Right lung (tissue), 2 donors: ENCODE measurements at regions not wholly inside any gene's neighbourhood (a gene's known extent, or its start where the extent isn't known, plus 50 kb on each side); places are given as distances from the start of the nearest gene placed in this dataset.

Source experiments
- DNase-seq, 2 donors: peaks; one replicate each; pipeline ENCODE4 v3.0.0-alpha.2; 2013

DNA sequence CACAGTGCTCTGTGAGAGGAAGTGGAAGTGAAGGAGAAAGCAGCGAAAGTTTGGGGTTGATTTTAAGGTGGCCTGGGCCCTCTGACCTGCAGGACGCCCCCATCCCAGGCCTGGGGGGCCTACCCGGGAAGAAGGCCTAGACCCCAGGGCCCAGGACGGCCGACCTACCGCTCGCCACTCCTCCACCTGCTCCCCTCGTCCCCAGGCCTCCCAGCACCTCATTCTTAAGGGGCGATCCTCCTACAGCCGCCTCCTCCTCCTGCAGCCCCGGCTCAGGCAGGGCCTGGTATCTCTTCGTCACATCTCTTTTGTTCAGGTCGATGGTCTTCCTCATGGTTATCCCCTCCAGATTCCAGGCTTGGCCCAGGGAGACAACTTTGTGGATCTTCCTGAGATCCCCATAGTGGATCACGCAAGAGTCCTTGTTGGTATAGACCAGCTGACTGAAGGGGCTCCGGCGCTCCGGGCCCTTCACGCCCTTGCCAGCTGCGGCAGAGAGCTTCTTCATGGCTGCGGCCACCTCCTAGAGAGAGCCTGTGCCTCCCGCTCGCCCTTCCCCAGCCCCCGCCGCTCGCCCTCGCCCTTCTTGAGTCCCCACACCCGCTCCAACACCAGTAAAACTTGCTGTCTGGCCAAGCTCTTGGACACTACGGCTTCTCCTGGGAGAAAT lies 117.5 kb downstream of the OR13A1 start:
- no peak for DNase-seq

DNA sequence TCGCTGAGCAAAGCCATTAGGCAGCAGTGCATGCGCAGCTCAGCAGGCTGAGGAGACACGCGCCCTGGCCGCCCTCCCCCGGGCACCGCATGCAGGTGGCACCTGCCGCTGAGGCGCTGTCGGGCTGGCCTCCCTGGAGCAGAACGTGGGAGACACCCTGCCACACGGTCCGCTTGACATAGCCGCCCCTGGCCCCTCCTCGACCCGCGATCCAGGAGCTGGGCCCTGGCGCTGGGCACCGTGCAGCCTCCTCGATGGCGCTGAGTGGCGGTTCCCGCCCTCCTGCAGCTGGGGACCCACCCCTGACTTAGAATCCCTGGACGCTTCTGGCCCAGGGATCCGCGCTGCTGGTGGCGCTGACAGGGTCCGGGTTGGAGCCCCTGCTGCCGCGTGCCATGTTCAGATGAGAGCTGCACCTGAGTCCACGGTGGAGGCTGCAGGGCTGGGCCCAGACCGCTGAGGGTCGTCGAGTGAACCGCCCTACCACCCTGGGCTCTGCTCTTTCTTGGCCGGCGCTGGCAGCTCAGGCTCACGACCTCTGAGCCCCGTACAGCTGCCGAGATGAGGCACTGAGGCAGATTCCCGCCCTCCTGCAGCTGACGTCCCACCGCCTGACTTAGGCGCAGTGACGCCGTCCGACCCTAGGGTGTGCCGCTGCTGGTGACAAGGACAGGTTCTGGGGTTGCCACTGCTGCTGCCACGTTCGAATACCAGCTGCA lies 116.8 kb downstream of the OR13A1 start:
- no peak for DNase-seq

DNA sequence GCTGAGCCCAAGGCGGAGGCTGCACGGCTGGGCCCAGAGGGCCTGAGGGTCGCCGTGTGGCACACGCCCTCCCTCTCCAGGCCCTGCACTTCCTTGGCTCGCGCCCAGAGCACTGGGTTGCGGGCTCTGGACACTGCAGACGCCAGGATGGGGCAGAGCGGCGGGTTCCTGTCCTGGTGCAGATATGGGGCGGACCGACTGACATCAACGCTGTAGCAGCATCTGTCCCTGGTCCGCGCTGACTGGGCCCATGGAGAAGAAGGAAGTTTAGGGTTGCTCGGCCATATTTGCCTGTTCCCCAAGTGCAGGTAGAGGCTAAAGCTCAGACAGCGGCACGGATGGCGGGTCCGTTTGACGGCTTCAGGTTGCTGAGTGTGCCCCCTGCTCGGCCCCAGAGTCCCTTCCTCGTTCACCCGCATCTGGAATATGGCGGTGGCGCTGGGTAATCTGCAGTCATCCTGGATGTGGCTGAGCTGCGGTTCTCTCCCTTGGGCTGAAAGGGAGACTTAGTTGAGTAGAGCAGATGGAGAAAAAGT lies 116.1 kb downstream of the OR13A1 start:
- no peak for DNase-seq

DNA sequence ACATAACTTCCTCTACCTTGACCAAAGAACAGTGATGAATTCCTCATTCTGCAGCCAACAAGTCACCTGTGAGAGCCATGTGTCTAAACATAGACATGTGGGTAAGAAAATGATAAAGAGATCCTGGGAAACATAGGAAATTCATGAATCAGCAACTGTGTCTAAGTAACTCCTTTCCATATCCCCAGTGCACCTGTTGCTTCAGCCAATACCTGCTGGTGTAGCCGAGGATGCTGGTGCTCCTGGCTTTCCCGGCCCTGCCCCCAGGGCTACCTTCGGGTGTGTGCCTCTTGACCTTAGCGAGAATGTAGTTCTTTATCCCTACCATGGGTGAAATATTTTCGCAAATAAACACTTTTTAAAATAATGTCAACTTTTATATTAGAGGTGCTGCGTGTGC lies 114.1 kb downstream of the OR13A1 start:
- DNase-seq = no peak

DNA sequence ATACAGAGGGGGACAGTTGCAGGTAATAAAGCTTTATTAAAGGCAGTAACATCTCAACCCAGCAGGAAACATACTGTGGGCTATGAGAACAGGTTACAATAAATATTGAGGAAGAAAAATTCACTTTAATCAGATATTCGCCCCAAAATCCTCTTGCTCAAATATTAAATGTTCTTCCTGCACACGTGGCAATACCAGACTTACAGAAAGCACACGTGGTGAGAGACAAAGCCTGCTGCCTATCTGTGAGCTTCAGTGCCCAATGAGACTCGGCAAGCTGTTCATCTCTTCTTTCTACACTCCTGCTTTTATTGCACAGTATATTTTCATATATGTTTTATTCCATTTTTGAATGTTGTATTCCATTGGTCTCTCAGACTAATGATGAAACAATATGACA lies 113.2 kb downstream of the OR13A1 start:
- DNase-seq = no peak

DNA sequence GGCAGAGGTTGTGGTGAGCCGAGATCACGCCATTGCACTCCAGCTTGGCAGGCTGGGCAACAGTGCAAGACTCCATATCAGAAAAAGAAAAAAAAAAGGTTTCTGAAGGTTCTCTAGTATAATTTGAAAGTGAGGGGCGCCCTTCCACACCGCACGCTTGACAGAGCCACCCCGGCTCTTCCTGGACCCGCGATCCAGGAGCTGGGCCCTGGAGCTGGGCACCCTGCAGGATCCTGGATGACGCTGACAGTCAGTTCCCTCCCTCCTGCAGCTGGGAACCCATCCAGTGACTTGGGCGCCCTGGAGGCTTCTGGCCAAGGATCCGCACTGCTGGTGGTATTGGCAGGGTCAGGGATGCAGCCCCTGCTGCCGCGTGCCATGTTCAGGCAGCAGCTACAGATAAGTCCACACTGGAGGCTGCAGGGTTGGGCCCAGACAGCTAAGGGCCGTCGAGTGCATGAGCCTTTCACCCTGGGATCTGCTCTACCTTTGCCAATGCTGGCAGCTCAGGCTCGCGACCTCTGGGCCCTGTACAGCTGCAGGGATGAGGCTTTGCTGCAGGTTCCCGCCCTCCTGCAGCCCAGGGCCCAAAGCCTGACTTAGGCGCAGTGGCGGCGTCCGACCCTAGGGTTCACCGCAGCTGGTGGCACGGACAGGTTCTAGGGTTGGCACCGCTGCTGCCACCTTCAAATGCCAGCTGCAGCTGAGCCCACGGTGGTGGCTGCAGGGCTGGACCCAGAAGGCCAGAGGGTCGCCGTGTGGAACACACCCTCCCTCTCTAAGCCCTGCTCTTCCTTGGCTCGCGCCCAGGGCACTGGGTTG lies 110.2 kb downstream of the OR13A1 start:
- DNase-seq = no peak

DNA sequence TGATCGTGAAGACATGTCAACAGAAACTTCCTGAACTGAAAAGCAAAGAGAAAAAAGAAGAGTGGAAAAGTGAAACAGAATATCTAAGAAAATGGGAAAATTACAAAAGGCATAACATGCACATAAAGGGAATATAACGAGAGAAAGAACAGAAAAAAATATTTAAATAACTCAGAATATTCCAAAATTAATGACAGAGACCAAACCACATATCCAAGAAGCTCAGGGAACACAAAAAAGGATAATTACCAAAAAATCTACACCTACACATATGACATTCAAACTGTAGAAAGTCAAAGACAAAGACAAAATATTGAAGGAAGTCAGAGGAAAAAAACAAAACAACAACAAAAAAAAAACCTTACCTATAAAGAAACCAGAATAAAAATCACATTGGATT lies 105.5 kb downstream of the OR13A1 start:
- DNase-seq = no peak

DNA sequence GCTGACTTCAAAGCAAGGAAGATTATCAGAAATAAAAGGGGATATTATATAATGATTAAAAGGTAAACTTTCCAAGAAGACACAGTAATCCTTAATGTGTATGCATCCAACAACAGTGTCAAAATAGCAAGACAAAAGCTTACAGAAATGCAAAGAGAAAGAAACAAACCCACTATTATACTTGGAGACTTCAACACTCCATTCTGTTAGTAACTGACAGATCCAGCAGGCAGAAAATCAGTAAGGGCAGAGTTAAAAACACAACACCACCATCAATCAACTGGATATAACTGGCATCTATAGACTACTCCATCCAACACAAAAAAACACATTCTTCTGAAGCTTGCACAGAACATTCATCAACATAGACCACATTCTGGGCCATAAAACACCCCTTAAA lies 103.8 kb downstream of the OR13A1 start:
- no peak for DNase-seq

DNA sequence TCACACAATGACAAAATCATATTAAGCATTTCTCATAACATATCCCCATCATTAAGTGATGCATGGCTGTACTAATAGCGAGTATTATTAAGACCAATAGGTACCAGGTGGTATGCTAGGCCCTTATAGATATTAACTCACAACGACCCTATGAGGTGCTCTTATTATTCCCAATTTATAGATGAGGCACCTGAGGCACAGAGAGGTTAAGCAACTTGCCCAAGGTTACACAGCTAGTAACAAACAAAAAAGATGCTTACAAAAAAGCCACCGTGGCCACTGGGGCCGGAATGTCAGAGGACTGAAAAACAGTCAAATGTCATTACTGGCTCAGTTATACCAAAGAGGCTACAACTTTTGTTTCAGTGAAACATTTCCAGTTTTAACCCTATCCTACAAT lies 96.0 kb downstream of the OR13A1 start:
- DNase-seq = no peak

DNA sequence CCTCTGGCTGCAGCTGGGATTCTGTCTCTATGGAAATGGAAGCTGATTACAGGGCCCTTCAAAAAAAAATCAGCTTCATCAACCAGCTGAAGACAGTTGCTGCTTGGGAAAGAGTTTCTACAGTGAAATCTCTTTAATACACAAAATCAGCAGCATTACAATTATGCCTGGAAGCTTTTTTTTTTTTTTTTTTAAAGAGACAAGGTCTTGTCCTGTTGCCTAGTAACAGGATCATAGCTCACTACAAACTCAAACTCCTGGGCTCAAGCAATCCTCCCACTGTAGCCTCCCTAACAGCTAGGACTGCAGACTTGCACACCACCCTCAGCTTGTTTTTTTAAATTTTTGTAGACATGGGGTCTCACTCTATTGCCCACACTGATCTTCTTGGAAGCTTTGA lies 94.5 kb downstream of the OR13A1 start:
- DNase-seq = no peak

DNA sequence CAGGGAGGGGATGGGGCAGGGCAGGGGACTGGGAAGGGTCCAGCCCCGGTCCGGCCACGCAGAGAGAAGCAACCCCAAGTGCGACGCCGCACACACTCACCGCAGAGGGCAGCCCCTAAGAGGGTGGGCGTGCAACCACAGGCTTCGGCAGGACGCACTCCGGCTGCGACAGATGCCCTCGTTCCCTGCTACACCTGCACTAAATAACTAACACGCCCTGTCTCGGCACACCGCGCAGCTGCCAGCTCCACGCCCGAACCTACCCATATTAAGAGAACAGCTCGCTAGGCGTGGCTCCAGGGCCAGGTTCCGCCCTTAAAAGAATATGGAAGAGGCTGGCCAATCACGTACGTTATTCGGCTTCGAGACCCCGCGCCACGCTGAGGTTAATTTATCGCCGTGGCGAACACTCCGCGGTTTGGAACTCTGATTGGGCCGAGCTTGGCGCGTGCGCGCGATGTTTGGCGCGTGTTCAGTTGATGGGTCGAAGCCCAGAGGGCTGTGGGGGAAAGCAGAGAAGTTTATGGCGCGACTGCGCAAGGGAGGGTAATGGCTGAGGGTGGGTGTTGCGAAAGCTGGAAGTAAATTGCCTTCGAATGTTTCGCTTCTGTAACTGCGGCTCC lies 91.1 kb downstream of the OR13A1 start:
- no peak for DNase-seq

DNA sequence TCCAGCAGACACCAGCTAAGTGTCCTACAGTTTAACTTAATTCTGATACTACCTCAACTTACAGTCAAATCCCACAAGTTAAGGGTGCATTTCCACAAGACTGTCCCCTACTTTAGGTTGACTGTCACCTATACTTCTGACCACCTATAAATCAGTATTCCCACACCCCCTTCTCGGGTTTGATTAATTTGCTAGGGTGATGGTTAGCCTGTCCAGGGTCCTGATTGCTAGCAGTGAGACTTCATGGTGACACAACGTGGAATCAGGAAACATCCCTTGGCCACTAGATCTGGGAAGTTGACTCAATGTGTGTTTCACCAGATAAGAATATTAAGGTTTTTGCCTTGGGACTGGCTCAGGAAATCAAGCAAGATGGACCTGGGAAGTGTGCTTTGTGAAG lies 88.4 kb downstream of the OR13A1 start:
- DNase-seq = no peak

DNA sequence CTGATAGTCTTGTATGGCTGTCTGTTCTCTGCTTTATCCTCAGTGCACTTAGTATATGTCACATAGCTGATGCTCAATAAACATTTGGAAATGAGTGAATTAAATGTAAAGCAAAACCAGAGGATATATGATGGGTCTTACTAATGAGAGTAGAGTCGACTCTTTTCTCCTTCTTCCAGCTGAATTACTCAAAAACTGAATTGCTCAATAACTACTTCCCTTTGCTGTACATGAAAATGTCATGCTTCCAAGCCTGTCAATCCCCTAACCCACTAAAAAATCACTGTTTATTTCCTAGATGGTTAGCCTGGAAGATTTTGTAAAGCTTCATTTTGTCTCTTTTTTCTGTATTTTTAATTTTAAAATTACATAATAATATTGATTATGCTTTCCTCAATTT lies 88.0 kb downstream of the OR13A1 start:
- no peak for DNase-seq

DNA sequence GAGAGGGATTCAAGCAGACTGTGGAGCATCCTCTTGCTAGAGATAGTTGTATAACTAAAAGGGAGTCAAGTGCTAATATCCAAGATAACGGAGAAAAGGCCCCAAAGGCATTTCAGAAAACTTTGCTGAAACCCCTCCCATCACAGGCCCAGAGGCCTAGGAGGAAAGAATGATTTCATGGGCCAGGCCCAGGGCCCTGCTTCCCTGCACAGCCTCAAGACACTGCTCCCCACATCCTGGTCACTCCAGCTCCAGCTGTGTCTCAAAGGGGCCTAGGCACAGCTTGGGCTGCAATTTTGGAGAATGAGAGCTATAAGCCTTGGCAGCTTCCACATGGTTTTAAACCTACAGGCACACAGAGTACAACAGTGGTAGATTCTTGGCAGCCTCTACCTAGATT lies 85.6 kb downstream of the OR13A1 start:
- no peak for DNase-seq

DNA sequence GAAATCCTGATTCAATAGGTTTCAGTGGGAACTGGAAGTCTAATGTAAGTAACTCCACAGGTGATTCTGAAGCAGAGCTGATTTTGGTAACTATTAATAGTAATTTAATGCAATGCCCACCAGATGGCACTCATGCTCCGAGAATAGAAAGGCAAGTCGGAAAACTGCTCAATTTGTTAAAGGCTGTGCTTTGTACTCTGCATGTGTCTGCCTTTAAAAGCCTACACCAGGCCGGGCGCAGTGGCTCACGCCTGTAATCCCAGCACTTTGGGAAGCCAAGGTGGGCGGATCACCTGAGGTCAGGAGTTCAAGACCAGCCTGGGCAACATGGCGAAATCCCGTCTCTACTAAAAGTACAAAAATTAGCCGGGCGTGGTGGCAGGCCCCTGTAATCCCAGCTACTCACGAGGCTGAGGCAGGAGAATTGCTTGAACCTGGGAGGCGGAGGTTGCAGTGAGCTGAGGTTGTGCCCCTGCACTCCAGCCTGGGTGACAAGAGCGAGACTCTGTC lies 80.1 kb downstream of the OR13A1 start:
- peak; percentile 50 to 57 for DNase-seq

DNA sequence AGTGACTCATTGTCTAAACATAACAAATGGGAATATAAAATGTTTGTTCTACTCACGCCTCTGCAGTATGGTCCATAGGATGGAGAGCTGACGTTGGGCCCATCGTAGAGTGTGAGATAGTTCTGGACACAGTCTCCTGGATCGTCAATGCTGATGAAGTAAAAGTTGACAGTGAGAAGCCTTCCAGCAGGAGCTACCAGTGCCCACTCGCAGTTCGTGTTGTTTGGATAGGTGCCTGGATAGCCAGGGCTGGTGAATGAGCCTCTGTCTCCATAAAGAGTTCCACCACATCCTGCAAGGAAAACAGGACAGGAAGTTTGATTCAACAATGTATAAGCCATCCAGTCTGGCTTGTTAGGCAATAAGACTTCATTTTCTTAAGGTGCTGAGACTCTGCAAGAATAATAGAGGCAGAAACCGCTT lies 79.6 kb downstream of the OR13A1 start:
- no peak for DNase-seq

DNA sequence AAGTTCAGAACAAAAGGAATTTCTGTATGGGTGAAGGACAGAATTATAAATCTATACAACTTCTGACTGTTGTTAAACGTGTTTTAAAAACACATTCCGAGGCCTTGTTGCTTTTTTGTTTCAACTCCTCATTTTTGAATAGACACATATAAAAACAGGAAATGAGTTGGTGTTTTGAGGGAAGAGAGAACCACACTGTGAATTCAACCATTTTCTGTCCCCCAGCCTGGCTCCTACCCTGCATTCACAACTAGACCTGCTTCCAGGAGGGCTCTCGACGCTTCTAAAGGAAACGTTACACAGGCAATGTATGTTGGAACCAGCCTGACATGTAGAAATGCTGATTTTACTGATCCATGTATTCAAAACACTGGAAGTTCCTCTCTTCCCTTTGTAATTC lies 76.5 kb downstream of the OR13A1 start:
- no peak for DNase-seq

DNA sequence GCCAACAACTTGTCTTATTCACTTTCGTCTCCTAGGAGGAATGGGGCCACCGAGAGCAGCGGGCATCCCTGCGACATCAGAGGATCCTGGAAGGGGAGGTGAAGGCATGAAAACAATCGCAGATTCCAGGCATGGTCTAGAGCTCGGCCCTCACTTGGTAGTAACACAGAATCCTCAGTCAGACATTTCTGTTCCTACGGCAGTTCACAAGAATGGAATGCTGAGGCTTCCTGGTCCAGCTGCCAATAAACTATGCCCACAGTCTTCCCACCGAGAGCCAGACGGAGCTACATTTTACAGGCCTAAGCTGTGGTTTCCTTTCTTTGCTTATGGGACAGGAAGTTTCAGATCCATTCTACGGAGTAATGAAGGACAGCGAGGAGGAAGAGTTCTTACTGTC lies 75.8 kb downstream of the OR13A1 start:
- DNase-seq = no peak

DNA sequence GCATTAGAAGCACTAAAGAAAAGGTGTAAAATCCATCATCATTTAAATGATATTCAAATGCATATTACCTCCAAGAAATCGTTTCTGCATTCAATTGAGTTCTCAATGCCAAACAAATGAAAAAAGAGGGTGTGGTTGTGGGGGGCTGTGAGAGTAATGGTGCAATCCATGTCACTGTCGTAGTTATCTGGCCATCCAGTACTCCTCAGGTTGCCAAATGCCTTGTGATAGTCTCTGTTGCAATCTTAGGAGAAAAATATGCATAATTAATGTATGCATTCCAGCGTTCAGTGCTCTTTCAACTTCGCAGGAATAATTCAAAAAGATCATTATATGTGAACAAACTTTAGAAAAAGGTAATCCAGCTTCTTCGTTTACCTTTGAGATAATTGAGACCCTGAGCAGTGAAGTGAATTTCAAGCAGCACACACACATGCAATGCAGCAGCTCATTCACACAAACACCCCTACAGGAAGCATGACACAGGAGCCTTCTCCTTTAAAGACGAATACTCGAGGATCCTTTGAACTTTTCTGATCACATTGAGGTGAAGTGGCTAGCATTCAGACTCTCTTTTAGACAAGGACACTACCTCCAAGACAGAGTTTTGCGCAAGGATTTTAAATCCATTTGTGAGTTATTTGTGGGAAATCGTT lies 73.4 kb downstream of the OR13A1 start:
- DNase-seq = no peak

DNA sequence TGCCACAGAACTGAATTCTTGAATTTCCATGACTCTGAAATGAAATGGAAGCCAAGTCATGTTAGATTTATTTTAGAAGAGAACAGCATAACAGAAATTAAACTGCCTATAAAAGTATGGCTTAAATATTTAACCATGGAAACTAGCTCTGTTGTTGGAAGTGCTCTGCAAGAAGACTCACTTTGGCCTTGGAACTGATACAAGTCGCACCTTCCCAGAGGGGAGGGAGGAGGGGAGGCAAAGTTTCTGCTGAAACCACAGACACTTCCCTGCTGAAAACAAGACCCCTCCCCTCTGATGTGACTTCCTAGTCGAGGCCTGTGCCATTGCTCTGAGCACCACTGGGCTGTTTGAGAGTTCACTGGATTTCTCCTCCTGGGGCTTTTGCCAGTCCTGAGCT lies 72.1 kb downstream of the OR13A1 start:
- no peak for DNase-seq

DNA sequence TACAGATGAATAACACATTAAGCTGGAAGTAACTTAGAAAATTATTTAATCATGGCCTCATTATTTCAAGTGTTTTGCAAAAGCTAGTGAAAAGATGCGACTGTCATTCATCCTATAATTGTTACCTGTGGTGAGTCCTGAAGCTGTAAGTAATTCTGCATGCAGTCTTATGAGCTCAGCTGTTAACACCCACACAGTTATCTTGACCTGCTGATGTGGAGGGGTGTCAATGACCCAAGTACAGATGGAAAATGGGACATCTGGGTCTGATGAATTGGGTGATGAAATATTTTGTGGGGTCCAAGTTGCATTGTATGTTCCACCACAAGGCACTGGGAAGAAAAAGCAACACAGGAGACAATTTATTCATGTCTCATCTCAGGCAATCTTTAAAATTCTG lies 68.9 kb downstream of the OR13A1 start:
- no peak for DNase-seq
